Neural cell (in vitro differentiated cells): ENCODE measurements at regions not wholly inside any gene's neighbourhood (a gene's known extent, or its start where the extent isn't known, plus 50 kb on each side); places are given as distances from the start of the nearest gene placed in this dataset.

Experiments
- H2AFZ ChIP-seq: fragments of 200-600, 300-800 bp; sonication (generic), shearing (Covaris generic); 2 replicates; pipeline ENCODE4 v1.6.0; 2014; ENCODE audit warnings: low read depth, mild to moderate bottlenecking, antibody characterized with exemption, low read length, moderate library complexity
- H3F3A ChIP-seq: fragments of 200-600 bp; shearing (Covaris generic); 2 replicates; pipeline ENCODE4 v1.6.1; 2016; ENCODE audit warnings: mild to moderate bottlenecking, moderate library complexity, mixed read lengths, antibody characterized with exemption, low read length; ENCODE audit not compliant: insufficient read depth, poor library complexity, severe bottlenecking
- H3K27ac ChIP-seq: fragments of 200-600, 300-800 bp; sonication (generic), shearing (Covaris generic); 2 replicates; pipeline ENCODE4 v1.5.1; 2014; ENCODE audit warnings: mild to moderate bottlenecking, low read length, moderate library complexity
- H3K27me3 ChIP-seq: fragments of 300-800, 200-600 bp; sonication (generic), shearing (Covaris generic); 2 replicates; pipeline ENCODE4 v1.6.0; 2014; ENCODE audit warnings: mild to moderate bottlenecking, low read depth, low read length, moderate library complexity; ENCODE audit not compliant: insufficient read depth
- H3K36me3 ChIP-seq: fragments of 300-800, 200-600 bp; sonication (generic), shearing (Covaris generic); 2 replicates; pipeline ENCODE4 v1.5.1; 2014; ENCODE audit warnings: mild to moderate bottlenecking, antibody characterized with exemption, low read length, moderate library complexity; ENCODE audit not compliant: insufficient read depth
- H3K4me2 ChIP-seq: fragments of 300-800, 200-600 bp; sonication (generic), shearing (Covaris generic); 2 replicates; pipeline ENCODE4 v1.6.0; 2014; ENCODE audit warnings: mild to moderate bottlenecking, low read length
- H3K4me3 ChIP-seq: fragments of 300-800, 200-600 bp; sonication (generic), shearing (Covaris generic); 2 replicates; pipeline ENCODE4 v1.5.1; 2014; ENCODE audit warnings: mild to moderate bottlenecking, low read length, moderate library complexity
- H3K79me2 ChIP-seq: fragments of 200-600 bp; shearing (Covaris generic); replicated peaks from 2 replicates; pipeline ENCODE4 v1.6.0; 2014; ENCODE audit warnings: mild to moderate bottlenecking, low read length, moderate library complexity; ENCODE audit not compliant: insufficient read depth
- H3K9ac ChIP-seq: fragments of 300-800, 200-600 bp; sonication (generic), shearing (Covaris generic); 2 replicates; pipeline ENCODE4 v1.6.1; 2016; ENCODE audit warnings: mild to moderate bottlenecking, low read length, mixed read lengths
- H3K9me2 ChIP-seq: fragments of 200-600 bp; shearing (Covaris generic); 2 replicates; pipeline ENCODE4 v1.6.1; 2016; ENCODE audit warnings: mild to moderate bottlenecking, low read length, mixed read lengths; ENCODE audit not compliant: insufficient read depth
- H3K9me3 ChIP-seq: fragments of 200-600, 300-800 bp; sonication (generic), shearing (Covaris generic); 2 replicates; pipeline ENCODE4 v1.6.1; 2016; ENCODE audit warnings: mild to moderate bottlenecking, mixed run types, low read length, moderate library complexity, mixed read lengths
- H4K20me1 ChIP-seq: fragments of 200-600 bp; shearing (Covaris generic); 2 replicates; pipeline ENCODE4 v1.6.1; 2016; ENCODE audit warnings: mild to moderate bottlenecking, mixed run types; ENCODE audit not compliant: insufficient read depth
- EP300 ChIP-seq: fragments of 450-650 bp; conservative IDR thresholded peaks from 2 replicates; pipeline ENCODE4 v1.6.1; 2014; ENCODE audit warnings: antibody characterized with exemption, mild to moderate bottlenecking, moderate library complexity; ENCODE audit not compliant: poor library complexity, severe bottlenecking
- EZH2 ChIP-seq: fragments of 200-600, 300-800 bp; shearing (Covaris generic), sonication (generic); IDR thresholded peaks from 2 replicates; pipeline ENCODE4 v1.6.1; 2014; ENCODE audit warnings: antibody characterized with exemption, low read length, borderline replicate concordance, mild to moderate bottlenecking; ENCODE audit not compliant: insufficient read depth, poor library complexity, severe bottlenecking
- MXI1 ChIP-seq: fragments of 450-650 bp; conservative IDR thresholded peaks from 2 replicates; pipeline ENCODE4 v1.6.1; 2014; ENCODE audit warnings: antibody characterized with exemption, mild to moderate bottlenecking; ENCODE audit not compliant: poor library complexity, severe bottlenecking
- POLR2AphosphoS5 ChIP-seq: IDR thresholded peaks from 2 replicates; pipeline ENCODE4 v1.6.1; 2012
- RAD21 ChIP-seq: fragments of 450-650 bp; conservative IDR thresholded peaks from 2 replicates; pipeline ENCODE4 v1.6.1; 2014; ENCODE audit warnings: antibody characterized with exemption, mild to moderate bottlenecking, moderate library complexity
- REST ChIP-seq: IDR thresholded peaks from 2 replicates; pipeline ENCODE4 v1.6.1; 2012; ENCODE audit warnings: borderline replicate concordance
- SMC3 ChIP-seq: fragments of 450-650 bp; conservative IDR thresholded peaks from 2 replicates; pipeline ENCODE4 v1.6.1; 2014; ENCODE audit warnings: antibody characterized with exemption, mild to moderate bottlenecking, moderate library complexity; ENCODE audit not compliant: poor library complexity
- TAF1 ChIP-seq: IDR thresholded peaks from 2 replicates; pipeline ENCODE4 v1.6.1; 2012; ENCODE audit warnings: low read depth
- TF ChIP-seq, protein P1 (sequence below): fragments of 450-650 bp; IDR thresholded peaks from 2 replicates; pipeline ENCODE4 v1.5.1; 2014; ENCODE audit warnings: antibody characterized with exemption, mild to moderate bottlenecking, moderate library complexity; ENCODE audit not compliant: poor library complexity, severe bottlenecking

DNA sequence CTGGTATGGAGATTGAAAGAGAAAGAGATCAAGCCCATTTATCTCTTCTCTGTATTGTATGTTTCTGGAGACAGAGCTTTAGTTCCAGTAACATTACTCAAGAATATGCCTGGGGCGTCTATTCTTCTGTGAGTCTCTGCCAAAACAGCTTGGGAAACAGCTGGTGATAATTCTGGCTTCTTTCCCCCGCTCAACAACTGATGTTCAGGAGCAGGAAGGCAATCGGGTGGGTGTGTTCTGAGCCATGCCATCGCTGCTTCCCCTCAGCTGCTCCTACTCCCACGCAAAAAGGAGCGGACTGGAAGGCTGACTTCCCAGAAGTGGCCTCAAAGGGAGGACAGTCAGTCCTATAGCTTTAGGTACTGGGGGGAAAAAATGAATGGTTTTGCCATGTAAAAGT lies 695.1 kb downstream of the PLCL1 start:
- no peak for TF ChIP-seq EZH2
- Histone ChIP-seq H4K20me1 (no peaks in the 10 kb centered on the region), H3K27me3 (no peaks in the 10 kb centered on the region), H3K36me3 (no peaks in the 10 kb centered on the region), H3K9me2 (no peaks in the 10 kb centered on the region), H3K4me2 (no peak overlapping the region), H3F3A (no peaks in the 10 kb centered on the region), H3K4me3 (no peak overlapping the region), H3K79me2 (no peaks in the 10 kb centered on the region), H2AFZ (no peak overlapping the region), H3K9ac (no peak overlapping the region), H3K27ac (no peak overlapping the region), H3K9me3 (no peaks in the 10 kb centered on the region)

DNA sequence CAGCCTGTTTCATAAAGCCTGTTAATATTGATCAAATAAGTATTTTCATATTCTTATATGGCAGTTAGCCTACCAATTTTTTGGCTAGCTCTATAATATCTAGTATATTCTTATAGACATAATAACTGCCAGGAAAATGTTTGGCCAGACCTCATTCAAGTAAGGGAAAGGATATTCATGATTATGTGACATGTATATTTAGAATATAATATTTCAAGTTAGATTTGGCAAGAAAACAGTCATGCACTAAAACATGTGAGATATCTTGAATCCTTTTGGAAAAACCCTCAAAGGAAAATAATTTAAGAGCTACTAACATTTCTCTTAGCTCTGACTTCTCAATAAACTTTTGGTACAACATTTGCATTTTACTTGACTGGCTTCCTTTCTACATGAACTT lies 694.1 kb downstream of the PLCL1 start:
- Histone ChIP-seq H3K4me3 (no peak overlapping the region), H3K4me2 (no peak overlapping the region), H3F3A (no peaks in the 10 kb centered on the region), H2AFZ (no peak overlapping the region), H3K9me3 (no peaks in the 10 kb centered on the region), H3K27me3 (no peaks in the 10 kb centered on the region), H3K27ac (no peak overlapping the region), H3K36me3 (no peaks in the 10 kb centered on the region), H4K20me1 (no peaks in the 10 kb centered on the region), H3K9ac (no peak overlapping the region), H3K9me2 (no peaks in the 10 kb centered on the region), H3K79me2 (no peaks in the 10 kb centered on the region)
- TF ChIP-seq MXI1 (no peak), RAD21 (no peak), POLR2AphosphoS5 (no peak), SMC3 (no peak), TAF1 (no peak), REST (no peak), EZH2 (no peak), EP300 (no peak)
- TF ChIP-seq, protein P1, sequence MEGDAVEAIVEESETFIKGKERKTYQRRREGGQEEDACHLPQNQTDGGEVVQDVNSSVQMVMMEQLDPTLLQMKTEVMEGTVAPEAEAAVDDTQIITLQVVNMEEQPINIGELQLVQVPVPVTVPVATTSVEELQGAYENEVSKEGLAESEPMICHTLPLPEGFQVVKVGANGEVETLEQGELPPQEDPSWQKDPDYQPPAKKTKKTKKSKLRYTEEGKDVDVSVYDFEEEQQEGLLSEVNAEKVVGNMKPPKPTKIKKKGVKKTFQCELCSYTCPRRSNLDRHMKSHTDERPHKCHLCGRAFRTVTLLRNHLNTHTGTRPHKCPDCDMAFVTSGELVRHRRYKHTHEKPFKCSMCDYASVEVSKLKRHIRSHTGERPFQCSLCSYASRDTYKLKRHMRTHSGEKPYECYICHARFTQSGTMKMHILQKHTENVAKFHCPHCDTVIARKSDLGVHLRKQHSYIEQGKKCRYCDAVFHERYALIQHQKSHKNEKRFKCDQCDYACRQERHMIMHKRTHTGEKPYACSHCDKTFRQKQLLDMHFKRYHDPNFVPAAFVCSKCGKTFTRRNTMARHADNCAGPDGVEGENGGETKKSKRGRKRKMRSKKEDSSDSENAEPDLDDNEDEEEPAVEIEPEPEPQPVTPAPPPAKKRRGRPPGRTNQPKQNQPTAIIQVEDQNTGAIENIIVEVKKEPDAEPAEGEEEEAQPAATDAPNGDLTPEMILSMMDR, result no peak

GRCh38 chr2:198498048-198498447 lies 693.7 kb downstream of the PLCL1 start:
- no peaks in the 10 kb centered on the region for H3F3A ChIP-seq
- H4K20me1 ChIP-seq, result no peaks in the 10 kb centered on the region
- H3K27ac ChIP-seq, result no peak overlapping the region
- no peak overlapping the region for H3K4me2 ChIP-seq
- H3K27me3 ChIP-seq, result no peaks in the 10 kb centered on the region
- TF ChIP-seq RAD21 (no peak), REST (no peak), EZH2 (no peak), SMC3 (no peak), TAF1 (no peak), POLR2AphosphoS5 (no peak), MXI1 (no peak), EP300 (no peak)
- TF ChIP-seq, protein P1, result no peak
- H3K9ac ChIP-seq, result no peak overlapping the region
- no peak overlapping the region for H2AFZ ChIP-seq
- no peaks in the 10 kb centered on the region for H3K9me2 ChIP-seq
- H3K4me3 ChIP-seq, result no peak overlapping the region
- H3K79me2 ChIP-seq, result no peaks in the 10 kb centered on the region
- no peaks in the 10 kb centered on the region for H3K9me3 ChIP-seq
- H3K36me3 ChIP-seq, result no peaks in the 10 kb centered on the region
